HL-60/S4 (cell line): ENCODE measurements at regions not wholly inside any gene's neighbourhood (a gene's known extent, or its start where the extent isn't known, plus 50 kb on each side); places are given as distances from the start of the nearest gene placed in this dataset.
"Not testable (repeated sequence)": the region's sequence is repeated elsewhere in the genome, so short reads cannot be mapped to it uniquely, and the experiment has no call there.

Source experiments
- in situ Hi-C: fragments of 300-500 bp; cut with MboI; formaldehyde crosslinking; loops from 2 replicates; pipeline ENCODE4 v1.14.3; 2022; ENCODE audit warnings: low sequenced_read_pairs

- in situ Hi-C loops = no loop called here
Measured at GRCh38 chr12:131619736-131620506, 91.0 kb upstream of the SFSWAP start.

GRCh38 chr12:131620520-131620919, 90.4 kb upstream of the SFSWAP start:
- in situ Hi-C loops = no loop called here

GRCh38 chr12:131620946-131621681, 89.8 kb upstream of the SFSWAP start:
- in situ Hi-C loops = no loop called here

GRCh38 chr12:131621701-131622421, 89.0 kb upstream of the SFSWAP start:
- in situ Hi-C loops = no loop called here

- in situ Hi-C loops = no loop called here
Measured at GRCh38 chr12:131622422-131622955, 88.4 kb upstream of the SFSWAP start.

- in situ Hi-C loops = not testable (repeated sequence)
Measured at GRCh38 chr12:131623404-131624368, 87.2 kb upstream of the SFSWAP start.

- in situ Hi-C loops = not testable (repeated sequence)
Measured at GRCh38 chr12:131624369-131624739, 86.5 kb upstream of the SFSWAP start.

- in situ Hi-C loops = not testable (repeated sequence)
Measured at GRCh38 chr12:131624756-131625501, 86.0 kb upstream of the SFSWAP start.

GRCh38 chr12:131625966-131626722, 84.7 kb upstream of the SFSWAP start:
- in situ Hi-C loops = not testable (repeated sequence)

- in situ Hi-C loops = not testable (repeated sequence)
Measured at GRCh38 chr12:131627151-131628022, 83.5 kb upstream of the SFSWAP start.

- in situ Hi-C loops = no loop called here
Measured at GRCh38 chr12:131628023-131628740, 82.7 kb upstream of the SFSWAP start.

GRCh38 chr12:131628766-131629448, 82.0 kb upstream of the SFSWAP start:
- in situ Hi-C loops = no loop called here

GRCh38 chr12:131631230-131631629, 79.7 kb upstream of the SFSWAP start:
- in situ Hi-C loops = no loop called here

GRCh38 chr12:131631889-131632651, 78.8 kb upstream of the SFSWAP start:
- in situ Hi-C loops = not testable (repeated sequence)

- in situ Hi-C loops = not testable (repeated sequence)
Measured at GRCh38 chr12:131632652-131633023, 78.3 kb upstream of the SFSWAP start.

GRCh38 chr12:131633610-131634009, 77.3 kb upstream of the SFSWAP start:
- in situ Hi-C loops = not testable (repeated sequence)
